ENCODE measurements at regions not wholly inside any gene's neighbourhood (a gene's known extent, or its start where the extent isn't known, plus 50 kb on each side); places are given as distances from the start of the nearest gene placed in this dataset.

GRCh38 chr7:9242636-9243035 lies 809.2 kb downstream of the NXPH1 start:
- no peak for TF ChIP-seq CTCF (IDR thresholded peaks at IDR 0.05; ENCODE audit: low read depth, low read length)
- no peak for TF ChIP-seq POLR2A (IDR thresholded peaks at IDR 0.05; ENCODE audit: extremely low read depth, insufficient read length)
- no peak for TF ChIP-seq MAX (IDR thresholded peaks at IDR 0.05; ENCODE audit: low read depth, low read length)
- TF ChIP-seq MYC (IDR thresholded peaks at IDR 0.05; ENCODE audit: low read depth, low read length) = no peak

Data from NB4 (cell line).